Omental fat pad (tissue), 3 donors: ENCODE measurements at regions not wholly inside any gene's neighbourhood (a gene's known extent, or its start where the extent isn't known, plus 50 kb on each side); places are given as distances from the start of the nearest gene placed in this dataset.

Experiments
- ATAC-seq: fragments of 150-250 bp; one replicate; pipeline ENCODE4 v1.9.1; 2016; ENCODE audit warnings: mild to moderate bottlenecking, moderate library complexity; ENCODE audit not compliant: low FRiP score
- DNase-seq: peaks from one replicate; pipeline ENCODE4 v3.0.0-alpha.2; 2019; ENCODE audit warnings: low spot score
- TF ChIP-seq, protein P1 (sequence below), 3 donors: fragments of 450-650 bp; IDR thresholded peaks; one replicate each; pipeline ENCODE4 v1.5.1; 2016 to 2017; ENCODE audit warnings: antibody characterized with exemption in 3 of 3, mild to moderate bottlenecking in 3 of 3, moderate library complexity in 2 of 3

- TF ChIP-seq, protein P1, sequence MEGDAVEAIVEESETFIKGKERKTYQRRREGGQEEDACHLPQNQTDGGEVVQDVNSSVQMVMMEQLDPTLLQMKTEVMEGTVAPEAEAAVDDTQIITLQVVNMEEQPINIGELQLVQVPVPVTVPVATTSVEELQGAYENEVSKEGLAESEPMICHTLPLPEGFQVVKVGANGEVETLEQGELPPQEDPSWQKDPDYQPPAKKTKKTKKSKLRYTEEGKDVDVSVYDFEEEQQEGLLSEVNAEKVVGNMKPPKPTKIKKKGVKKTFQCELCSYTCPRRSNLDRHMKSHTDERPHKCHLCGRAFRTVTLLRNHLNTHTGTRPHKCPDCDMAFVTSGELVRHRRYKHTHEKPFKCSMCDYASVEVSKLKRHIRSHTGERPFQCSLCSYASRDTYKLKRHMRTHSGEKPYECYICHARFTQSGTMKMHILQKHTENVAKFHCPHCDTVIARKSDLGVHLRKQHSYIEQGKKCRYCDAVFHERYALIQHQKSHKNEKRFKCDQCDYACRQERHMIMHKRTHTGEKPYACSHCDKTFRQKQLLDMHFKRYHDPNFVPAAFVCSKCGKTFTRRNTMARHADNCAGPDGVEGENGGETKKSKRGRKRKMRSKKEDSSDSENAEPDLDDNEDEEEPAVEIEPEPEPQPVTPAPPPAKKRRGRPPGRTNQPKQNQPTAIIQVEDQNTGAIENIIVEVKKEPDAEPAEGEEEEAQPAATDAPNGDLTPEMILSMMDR (IDR thresholded peaks at IDR 0.05), result no peak
Measured at GRCh38 chr10:78560341-78560688, 508.5 kb upstream of the ZMIZ1 start.

GRCh38 chr10:78563314-78563713 is 505.5 kb upstream of the ZMIZ1 start:
- ATAC-seq, result no peak
- TF ChIP-seq, protein P1 (IDR thresholded peaks at IDR 0.05), result no peak
- DNase-seq, result no peak

More at GRCh38 chr10:78560341-78560688, 508.5 kb upstream of the ZMIZ1 start:
- ATAC-seq (no peak), DNase-seq (no peak)

DNA sequence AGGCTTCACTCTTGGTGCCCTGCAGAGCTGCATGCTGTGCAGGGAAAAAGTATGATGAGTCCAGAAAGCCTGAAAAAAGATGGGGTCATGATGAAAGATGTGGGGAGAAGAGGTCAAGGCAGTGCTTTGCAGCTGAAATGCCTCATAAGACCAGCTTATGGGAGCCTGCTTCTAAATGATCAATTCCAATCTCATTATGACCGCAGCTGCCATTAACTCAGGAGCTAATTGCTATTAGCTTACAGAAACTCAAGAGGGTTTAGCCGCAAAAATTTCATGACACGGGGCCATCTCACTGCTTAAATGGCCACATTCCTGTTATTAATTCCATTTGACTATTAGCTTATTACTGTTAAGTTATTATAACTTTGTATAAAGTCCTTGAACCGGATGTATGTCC is 502.9 kb upstream of the ZMIZ1 start:
- DNase-seq (no peak), ATAC-seq (no peak)
- TF ChIP-seq, protein P1 (IDR thresholded peaks at IDR 0.05), result no peak

DNA sequence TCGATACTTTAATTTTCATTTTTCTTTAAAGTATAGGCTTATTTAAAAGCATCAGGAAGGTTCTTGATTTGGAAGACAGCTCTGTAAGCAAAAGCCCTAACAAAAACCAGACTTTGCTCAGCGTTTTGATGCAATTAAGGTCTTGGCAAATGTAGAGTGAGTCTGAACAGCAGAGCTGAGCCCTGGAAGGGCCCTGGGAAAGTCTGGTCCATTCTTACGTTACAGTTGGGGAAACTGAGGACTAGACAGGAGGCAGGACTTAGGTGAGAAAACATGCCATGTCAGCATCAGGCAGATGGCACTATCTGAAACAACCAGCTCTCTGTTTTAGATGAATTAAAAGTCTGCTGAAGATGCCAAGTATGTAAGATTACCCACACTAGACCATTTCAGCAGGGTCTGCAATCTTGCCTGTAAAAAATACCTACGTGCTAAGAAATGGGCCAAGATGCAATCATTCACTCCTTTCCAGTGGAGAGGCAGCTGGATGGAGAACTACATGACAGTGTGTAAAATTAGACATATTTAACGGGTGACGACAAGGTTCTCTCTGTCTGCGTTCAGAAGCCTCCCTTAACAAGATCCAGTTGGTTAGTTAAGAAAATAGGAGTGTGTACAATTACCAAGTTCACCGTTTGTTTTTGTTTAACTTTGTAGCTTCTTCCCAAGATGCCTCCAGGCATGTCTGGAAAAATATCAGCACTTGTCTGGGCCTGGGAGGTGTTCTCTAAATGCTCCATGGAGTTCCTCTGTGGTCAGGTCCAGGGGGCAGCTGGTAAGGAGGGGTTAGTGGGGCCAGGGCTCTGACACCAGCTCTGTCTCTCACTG is 502.3 kb upstream of the ZMIZ1 start:
- TF ChIP-seq, protein P1 (IDR thresholded peaks at IDR 0.05), result no peak
- DNase-seq (no peak), ATAC-seq (no peak)

DNA sequence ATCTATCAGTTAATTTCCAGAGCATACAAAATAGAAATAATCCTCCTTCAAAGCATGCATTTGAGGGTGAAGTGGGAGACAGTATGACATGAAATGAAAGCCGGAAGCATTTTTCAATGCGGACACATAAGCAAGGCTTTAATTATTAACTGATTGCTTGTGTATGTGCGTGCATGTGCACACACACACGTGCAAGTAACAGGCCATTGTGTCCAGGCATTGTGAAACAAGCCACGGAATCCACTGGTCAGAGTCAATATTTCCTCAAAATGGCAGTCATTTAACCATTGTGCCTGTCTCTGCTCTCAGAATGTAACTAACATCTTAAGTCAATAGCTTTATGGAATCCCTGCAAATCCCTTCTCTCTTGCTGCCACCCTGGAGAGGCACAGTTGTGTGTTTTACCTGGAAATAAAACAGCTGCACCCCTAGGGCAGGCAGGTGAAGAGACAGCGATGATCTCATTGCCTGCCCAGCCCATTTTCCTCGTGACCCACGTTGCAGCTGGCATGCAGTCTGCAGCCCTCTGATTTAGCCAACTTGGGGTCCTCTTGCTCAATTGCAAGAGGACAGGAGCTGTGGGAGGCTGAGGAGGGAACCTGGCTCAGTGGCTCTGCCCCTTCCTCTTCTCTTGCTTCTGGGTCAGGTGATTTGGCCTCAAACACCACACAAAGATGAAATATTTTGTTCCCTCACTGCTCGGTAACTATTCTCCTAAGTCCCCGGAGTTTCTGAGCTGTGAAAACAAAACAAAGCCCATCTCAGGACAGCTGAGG is 500.9 kb upstream of the ZMIZ1 start:
- TF ChIP-seq, protein P1 (IDR thresholded peaks at IDR 0.05), result no peak
- ATAC-seq, result no peak
- DNase-seq, result no peak

DNA sequence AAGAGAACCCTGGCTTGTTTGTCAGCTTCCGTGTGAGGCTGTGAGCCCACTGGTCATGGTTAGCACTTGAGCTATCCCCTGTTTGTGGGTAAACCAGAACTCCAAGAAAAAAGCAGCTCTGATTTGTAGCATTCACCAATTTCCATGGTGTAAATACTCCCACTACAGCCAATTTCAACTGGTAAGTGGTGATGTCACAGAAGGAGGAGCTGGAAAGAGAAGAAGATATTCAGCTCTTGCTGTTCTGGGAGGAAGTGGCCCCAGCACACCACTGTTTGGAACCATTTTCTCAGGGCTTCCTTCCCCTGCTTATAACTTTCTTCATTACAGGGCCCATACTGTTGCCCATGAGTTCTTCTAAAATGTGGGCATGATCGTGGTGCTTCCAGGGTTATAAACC is 500.1 kb upstream of the ZMIZ1 start:
- DNase-seq, result no peak
- TF ChIP-seq, protein P1 (IDR thresholded peaks at IDR 0.05), result no peak
- ATAC-seq, result no peak
